IPS-NIHi7 (cell line): ENCODE measurements at regions not wholly inside any gene's neighbourhood (a gene's known extent, or its start where the extent isn't known, plus 50 kb on each side); places are given as distances from the start of the nearest gene placed in this dataset.

Experiments
- DNase-seq: peaks from one replicate; pipeline ENCODE4 v3.0.0; 2012; ENCODE audit warnings: mixed read lengths; ENCODE audit errors: extremely low spot score

DNA sequence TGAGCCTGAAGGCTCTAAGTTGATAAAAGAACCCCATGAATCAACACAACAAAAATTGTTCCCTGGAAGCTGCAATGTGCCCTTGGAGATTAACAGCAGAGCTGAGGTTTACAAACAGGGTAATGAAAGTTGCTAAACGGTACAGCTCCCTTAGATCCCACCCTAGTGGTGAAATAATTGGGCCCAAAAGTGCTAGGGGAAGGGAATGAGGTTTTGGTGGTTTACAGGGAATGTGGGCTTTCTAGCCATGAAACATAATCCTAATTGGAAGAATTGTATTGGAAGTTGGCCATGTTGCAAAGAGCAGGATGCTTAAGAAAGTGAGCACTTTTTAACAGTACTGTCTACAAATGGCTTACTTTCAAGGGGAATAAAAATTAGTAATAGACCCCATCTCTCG is 180.2 kb upstream of the SMIM21 start:
- DNase-seq: no peak

DNA sequence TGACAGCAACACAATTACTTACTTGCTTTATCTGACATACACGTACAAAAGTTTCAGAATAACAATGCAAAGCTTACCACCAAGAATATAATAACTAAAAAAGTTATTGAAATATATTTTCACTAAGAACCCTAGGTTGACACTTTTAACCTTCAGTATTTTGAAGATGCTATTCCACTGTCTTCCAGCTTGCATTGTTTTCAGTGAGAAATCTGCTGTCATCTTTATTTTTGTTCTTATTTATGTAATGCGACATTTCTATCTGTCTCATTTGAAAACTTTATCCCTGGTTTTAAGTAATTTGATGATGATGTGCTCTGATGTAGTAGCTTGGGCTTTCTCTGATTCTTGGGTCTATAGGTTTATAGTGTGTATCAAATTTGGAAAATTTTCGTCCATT is 165.0 kb upstream of the SMIM21 start:
- DNase-seq: no peak

DNA sequence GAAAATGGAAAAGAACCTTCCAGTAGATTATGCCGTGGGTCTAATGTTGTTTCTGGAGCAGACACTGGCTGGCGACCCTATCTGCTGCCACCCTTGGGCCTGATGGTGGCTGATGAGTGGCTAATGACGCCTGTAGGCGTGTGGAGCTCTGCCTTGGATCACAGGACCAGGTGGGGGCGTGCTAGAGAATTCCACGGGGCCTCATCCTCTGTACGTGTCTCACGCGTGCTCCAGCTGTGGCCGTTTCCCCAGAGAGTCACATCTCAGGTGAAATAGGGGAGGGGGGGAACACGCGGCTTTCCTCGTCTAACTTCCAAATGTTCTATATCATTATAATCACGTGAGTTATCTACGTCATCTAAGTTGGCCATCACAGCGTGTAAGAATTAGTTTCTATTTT is 160.9 kb upstream of the SMIM21 start:
- no peak for DNase-seq

DNA sequence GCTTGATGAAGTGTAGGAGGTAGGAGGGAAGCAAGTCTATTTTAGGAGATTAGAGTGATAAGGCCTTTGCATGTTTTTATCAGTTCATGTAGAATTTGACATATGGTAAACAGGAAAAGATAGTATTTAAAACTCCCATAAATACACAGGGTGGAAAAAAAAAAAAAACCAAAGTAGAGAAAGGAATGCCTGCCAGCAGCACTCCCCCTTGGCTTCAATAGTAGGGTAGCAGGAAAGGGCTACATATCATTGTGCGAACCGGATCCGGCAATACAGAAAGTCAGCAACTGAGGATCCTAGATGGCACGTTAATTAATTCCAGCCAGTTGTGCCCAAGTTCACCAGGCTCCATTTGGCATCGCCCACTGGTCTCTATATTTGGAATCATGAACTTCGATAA is 159.6 kb upstream of the SMIM21 start:
- DNase-seq: no peak

DNA sequence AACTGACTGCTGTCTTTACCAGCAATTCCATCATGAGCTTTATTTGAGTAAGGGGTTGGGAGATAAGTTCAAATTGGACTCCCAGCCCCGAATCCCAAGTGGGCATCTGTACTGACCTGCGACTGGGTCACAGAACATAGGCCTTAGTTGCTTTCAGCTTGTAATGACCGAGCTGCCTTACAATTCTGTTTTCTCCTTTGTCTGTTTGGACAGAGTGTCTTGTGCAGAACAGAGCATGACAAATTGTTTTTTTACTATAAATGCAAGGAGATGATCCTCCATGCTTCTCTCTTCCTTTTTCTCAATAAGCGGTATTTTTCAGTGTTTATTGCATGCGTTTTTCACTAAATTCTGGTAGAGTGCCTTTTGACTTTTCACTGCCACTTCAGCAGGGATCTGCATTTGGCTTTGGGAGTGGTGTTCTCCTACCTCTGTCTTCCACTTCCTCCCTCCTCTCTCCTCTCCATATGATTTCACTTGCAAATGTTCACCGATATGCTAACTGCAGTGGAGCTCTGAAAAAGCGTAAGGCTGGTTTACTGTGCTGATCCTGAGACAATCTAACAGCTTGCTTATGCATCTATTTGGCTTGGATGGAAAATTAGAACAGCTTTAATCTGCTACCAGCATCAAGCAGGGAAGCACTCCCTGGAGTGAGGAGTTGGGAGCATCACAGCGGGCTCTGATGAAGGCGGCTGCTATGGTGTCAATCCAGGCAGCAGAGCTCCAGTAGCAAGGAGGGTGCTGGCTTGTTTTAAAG is 158.8 kb upstream of the SMIM21 start:
- no peak for DNase-seq

DNA sequence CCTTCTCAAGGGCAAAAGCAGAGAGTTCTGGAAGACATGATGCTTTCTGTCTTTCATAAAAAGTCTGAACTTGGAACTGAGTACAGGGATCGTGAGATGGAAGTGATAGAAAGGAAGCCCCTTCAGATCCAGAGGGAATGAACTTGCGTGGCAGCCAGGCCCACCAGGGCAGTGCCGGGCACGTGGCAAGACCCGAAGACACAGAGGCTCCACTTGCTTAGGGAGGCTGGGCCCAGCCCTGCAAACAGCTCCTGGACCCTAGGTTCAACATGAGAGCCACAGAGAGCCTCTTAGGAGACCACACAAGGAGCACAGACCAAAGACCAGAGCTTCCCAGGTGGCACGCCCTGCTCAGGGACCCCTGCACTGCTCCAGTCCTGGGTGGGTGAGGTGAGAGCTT is 155.4 kb upstream of the SMIM21 start:
- no peak for DNase-seq

DNA sequence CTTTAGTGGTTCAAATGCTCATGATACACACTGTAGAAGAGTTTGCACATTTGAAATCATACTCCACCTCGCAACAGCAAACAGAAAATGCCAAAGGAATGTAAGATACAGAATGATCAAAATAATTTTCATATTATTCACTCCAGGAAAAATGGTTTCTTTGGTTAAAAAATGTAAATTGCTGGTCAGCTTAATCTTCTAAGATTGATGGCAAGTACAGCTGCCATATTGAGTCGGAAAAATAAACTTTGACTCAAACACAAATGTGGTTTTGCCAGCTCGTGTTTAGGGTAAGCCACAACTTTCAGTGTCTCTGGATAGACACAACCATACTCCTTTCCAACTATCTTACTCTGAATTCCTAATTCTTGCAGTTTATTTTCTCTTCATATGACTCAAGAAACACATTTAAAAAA is 154.9 kb upstream of the SMIM21 start:
- DNase-seq: no peak

DNA sequence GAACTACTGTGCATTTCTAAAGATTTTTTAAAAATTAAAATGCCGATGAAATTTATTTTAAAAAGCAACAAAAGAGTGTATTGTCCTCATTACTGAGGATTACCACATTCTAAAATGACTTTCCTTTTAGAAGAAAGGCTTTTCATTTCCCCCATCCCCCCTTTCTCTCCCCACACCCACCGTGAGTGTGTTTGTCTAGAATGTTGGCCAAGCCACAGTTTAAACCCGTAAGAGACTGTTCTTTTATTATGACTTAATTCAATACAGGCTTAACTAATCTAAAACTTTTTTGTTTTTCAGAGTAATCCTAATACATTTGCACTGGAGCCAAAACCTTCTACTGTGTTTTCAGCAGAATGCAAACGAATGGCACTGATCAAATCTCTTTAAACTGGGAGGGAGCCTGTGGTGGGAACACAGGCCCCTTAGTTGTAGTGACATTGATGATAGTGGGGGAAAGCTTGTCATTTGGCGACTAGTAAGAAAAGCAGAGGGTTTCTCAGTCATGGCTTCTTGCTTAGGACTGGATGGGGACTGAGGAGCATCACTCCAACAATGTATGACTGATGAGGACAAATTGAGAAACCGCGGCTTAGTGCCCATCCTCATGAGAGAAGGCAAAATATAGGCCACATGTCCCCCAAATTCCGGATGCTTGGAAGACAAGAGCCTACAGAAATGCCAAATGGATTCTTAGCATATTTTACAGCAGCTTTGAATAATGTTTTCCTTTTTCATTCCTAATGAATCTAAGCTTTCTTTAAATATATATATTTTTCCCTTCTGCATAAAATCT is 154.0 kb upstream of the SMIM21 start:
- no peak for DNase-seq

DNA sequence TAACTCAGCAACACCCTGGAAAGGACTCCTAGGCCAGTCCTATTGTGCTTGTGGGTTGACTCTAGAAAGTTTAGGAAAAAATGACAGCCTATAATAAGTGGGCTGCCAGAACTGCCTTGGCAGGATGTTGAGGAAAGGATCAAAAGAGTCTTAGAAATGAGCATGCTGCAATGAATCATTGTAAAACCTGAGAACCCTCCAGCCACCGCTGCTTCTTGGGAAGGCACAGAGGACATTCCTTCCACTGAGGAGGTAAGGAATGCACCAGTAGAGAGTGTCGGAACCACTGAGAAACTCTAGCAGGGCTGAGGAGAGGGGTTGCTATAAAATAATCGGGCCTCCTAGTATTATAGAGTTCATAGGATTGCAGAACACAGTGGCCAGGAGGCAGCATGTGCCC is 146.7 kb upstream of the SMIM21 start:
- DNase-seq: no peak

DNA sequence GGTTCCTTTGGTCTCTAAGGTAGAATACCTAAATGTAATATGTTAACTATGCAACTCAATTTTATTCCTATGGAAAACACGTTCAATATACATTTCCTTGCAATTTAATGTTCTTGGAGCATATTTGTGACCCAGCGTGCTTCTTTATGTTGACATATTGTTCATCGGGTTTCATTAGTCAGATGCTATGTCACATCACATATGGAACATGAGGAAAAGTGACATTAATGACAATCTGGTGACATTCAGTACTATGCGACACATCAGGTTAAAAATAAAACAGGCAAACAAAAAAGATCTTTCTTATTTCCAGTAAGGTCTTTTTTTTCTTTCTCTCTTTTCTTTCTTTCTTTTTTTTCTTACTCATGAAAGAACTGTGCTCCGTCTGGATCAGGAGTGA is 135.6 kb upstream of the SMIM21 start:
- DNase-seq: no peak

DNA sequence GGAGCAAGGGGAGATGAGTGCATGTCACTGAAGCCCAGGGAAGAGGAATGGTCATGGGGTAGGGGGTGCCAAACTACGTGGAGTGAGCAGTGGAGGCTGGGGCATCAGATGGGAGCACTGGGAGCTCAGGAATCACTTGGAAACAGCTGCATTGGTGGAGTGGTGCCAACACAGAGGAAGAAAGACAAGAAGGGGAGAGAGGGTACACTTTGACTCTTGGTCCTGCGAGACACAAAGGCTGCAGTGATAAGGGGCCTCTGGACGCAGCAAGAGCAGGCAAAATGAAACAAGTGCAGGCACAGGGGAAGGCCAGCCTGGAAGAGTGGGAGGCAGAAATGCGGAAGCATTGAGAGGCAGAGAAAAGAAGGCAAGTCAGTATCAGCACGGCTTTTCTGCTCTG is 134.7 kb upstream of the SMIM21 start:
- DNase-seq: no peak

DNA sequence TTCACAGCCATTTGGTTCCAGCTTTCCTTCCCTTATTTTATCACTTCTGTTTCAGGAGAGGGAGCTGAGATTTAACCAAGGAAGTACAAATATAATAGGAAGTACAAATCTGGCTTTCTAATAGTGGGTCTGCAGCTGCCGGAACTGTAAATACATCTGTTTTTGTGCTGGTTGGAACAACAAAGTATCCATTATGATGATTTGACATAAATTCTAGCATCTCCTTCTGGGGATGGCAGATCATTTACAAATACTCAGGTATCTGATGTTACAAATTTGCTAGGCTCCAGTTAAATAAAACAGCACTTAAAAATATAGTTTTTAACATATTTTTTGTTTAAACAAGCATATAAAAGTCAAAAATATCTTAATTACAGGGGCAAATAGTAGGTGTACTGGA is 131.3 kb upstream of the SMIM21 start:
- no peak for DNase-seq

DNA sequence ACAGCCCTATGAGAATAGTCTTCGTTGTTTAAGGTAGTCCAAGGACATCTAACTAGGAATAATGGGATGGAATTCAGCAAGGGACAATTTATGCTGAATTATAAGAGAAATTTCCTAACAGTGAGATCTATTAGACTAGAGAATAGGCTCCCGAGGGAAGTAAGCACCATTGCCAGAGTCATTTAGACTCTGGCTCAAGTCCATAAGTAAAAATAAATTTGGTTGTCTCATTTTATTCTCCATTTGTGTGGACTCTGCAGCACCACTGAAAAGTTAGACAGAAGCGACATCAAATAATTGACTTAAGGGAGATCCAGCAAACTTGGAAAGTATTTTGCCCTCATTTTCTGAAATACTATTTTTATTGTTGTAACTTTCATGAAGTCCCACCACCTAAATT is 129.3 kb upstream of the SMIM21 start:
- no peak for DNase-seq

DNA sequence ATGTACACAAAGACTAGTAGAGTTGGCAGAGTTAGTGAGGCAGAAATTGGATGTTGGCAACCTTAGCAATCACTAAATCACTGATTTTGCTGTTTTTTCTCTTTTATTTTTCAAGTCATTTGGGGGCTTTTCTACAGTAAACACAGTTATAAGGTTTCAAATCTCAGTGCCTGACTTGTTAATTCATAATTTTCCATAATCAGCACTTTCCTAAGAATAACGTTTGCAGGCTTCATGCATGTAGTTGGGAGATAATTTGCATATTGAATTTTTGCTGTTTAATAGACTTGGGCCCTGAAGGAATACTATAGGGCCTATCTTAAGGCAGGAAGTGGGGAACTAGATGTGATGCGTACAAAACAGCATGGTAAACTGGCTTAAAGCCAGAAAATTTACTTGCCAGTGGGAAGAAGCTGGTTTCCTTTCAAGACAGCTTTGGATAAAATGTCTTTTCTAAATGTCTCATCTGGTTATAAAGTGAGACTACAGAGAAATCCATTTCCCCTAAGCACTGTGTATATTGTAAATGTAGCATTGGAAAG is 127.2 kb upstream of the SMIM21 start:
- no peak for DNase-seq

DNA sequence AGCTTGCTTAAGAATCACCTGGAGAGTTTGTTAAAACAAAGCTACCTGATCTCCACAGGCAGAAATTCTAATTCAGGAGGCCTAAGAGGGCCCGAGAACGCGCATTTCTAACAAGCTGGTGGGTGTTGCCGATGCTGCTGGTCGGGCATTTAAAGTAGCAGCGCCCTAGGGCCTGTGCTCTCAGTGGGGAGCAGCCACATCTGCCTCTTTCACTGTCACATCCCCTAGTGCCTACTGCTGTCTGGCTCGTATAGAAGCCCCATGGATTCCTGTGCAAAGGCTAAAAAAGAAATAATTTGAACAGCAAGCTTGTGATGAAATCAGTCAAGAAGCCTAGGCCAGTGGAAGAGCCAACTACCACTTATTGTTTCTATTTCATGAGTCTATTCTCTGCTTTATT is 126.7 kb upstream of the SMIM21 start:
- DNase-seq: no peak

DNA sequence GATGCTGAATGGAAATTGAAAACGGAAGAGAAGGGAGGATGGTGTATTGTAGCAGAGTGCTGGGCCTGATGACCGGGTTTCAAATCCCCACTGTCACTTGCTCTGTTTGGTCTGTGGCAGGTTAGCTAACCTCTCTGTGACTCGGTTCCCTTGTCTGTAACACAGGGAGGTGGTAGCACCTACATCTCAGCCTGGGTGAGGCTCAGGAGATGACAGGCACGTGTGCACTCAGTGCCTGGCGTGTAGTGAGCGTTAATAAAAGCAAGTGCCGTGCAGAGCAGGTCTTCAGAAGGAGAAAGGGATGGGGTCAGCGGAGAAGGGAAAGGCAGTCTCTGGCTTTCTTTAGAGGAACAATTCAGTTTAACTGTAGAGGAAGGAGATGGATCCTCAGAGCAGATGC is 125.5 kb upstream of the SMIM21 start:
- DNase-seq: no peak

DNA sequence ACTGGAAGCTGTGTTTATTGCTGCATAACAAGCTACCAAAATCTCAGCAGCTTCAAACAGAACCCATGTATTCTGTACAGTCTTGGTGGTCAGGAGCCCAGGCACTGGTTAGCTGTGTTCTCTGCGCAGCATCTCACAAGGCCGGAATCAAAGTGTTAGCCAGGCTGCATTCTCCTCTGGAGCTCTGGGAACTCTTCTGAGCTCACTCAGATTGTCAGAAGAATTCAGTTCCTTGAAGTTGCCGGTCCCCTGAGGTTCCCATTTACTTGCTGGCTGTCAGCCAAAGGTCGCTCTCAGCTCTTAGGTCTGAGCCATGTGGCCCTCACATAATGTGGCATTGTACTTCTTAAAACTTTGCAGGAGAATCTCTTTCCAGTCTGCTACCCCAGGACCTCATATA is 123.6 kb upstream of the SMIM21 start:
- no peak for DNase-seq

DNA sequence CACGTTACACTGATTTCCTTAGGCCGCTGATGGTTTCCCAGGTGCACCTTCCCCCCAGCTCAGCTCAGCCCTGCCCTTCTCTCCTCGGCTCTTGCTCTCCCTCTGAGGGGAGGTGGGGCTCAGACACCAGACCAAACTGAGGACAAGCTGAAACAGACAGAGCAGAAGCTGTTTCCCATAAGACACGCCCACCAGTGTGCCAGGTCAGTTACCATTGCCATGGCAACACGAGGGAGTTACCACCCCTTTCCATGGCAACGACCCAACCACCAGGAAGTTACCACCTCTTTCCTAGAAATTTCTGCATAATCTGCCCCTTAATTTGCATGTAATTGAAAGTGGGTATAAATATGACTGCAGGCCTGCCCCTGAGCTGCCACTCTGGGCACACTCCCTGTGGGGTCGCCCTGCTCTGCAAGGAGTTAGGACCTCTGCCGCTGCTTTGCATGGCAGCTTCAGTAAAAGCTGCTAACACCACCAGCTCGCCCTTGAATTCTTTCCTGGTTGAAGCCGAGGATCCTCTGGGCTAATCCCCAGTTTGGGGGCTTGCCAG is 120.9 kb upstream of the SMIM21 start:
- DNase-seq: no peak

DNA sequence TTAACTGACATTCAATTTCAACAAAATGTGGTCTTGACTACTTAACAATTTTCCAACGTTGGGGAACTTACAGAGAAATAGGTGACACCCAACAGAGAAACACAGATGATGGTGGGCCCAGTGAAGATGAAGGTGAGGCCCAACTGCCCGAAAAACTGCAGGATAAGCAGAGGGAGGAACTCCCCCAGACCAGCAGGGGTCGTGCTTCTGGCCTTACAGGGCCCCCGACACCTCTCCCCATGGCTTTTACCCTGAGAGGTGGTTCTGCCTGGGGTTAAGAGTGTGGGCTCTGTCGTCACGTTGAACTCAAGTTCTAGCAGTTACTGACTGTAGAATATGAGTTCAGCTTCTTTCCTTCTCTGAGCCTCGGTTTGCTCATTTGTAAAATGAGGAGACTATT is 119.5 kb upstream of the SMIM21 start:
- DNase-seq: no peak

DNA sequence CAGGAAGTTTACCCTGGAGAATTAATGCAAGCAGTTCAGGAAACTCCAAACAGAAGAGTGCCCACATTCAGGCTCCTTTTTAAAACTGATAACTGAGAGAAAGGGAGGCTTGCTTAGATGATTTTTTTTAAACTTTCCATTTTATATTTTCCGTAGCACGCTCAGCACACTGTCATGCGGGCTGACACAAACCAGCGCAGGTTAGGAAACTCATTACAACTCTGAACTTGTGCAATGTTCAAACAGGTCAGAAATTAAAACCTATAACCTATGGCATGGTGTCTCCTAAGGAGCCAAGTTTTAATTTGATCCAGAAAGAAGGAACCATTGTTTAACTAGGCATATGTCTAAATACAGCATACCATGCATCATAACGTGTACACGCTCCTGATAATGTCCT is 117.7 kb upstream of the SMIM21 start:
- no peak for DNase-seq

DNA sequence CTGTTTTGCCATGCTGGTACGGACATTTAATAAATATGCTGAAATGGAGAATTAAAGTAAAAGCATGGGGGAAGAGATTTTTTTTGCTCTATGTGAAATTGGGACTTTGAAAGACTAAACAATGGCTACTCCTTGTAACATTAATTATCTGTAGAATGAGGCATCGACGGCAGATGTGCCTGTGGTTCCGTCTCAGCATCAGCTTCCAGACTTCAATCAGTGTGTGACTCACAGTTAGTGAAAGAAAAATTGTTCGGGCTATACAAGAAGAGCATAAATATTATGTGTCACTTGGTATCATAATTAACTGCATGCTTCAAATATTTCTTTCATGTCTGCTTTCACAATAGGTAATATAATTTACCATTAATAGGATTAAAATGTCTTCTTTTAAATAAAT is 117.0 kb upstream of the SMIM21 start:
- no peak for DNase-seq

DNA sequence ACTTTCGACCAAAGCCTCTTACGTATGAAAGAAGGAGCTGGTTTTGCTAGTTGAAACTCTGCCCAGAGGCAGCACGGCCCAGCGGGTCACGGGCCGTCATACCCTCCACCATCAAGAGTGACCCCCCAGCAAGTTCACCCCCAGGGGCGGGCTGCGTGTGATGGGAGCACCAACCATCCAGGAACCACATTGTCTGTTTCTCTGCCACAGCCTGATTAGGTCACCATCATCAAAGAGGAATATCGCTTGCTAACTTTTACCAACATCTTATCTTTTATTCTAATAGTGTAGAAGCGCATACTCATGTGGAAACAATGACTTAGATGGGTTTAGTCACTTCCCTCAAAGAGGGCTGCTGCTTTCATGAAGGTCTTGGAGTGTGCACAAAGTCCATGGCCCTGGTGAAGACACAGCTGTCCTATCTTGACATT is 116.6 kb upstream of the SMIM21 start:
- no peak for DNase-seq

DNA sequence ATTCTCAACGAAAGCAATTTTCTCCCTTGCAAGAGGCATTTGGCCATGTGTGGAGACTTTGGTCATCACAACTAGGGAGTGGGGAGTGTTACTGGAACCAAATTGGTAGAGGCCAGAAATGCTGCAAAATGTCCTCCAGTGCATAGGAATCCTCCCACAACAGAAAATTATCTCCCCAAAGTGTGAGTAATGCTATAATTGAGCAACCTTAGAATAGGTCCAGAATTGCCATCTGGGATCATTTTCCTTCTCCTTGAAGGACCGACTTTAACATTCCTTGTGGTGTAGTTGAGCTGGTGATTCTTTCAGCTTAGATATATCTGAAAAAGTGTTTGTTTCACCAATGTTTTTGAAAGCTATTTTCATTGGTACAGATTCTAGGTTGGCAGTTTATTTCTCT is 111.2 kb upstream of the SMIM21 start:
- no peak for DNase-seq
